C1 segment of cervical spinal cord (tissue), 14 donors: ENCODE measurements at regions not wholly inside any gene's neighbourhood (a gene's known extent, or its start where the extent isn't known, plus 50 kb on each side); places are given as distances from the start of the nearest gene placed in this dataset.
"Not testable (repeated sequence)": the region's sequence is repeated elsewhere in the genome, so short reads cannot be mapped to it uniquely, and the experiment has no call there.

Experiments used
- DNase-seq, 14 donors: peaks; one replicate each; lab custom pipeline; 2025; lab: John Stamatoyannopoulos, UW

GRCh38 chr18:42458226-42458625, 503.2 kb downstream of the PIK3C3 start:
- no peak for DNase-seq

- DNase-seq, result no peak
These were observed 504.8 kb downstream of the PIK3C3 start for GRCh38 chr18:42459873-42460272.

- no peak for DNase-seq
These were observed 516.9 kb downstream of the PIK3C3 start for GRCh38 chr18:42471885-42472284.

GRCh38 chr18:42473611-42474010, 518.6 kb downstream of the PIK3C3 start:
- DNase-seq, result no peak

- DNase-seq, result no peak
These were observed 519.5 kb downstream of the PIK3C3 start for GRCh38 chr18:42474577-42474976.

GRCh38 chr18:42475157-42475556, 520.1 kb downstream of the PIK3C3 start:
- DNase-seq, result no peak

GRCh38 chr18:42477267-42477666, 522.2 kb downstream of the PIK3C3 start:
- DNase-seq, result no peak

GRCh38 chr18:42480441-42480840, 525.4 kb downstream of the PIK3C3 start:
- no peak for DNase-seq

- DNase-seq, result no peak
These were observed 529.6 kb downstream of the PIK3C3 start for GRCh38 chr18:42484648-42485047.

GRCh38 chr18:42486271-42486670, 531.2 kb downstream of the PIK3C3 start:
- no peak for DNase-seq

GRCh38 chr18:42508683-42509296, 553.8 kb downstream of the PIK3C3 start:
- no peak for DNase-seq

- no peak for DNase-seq
These were observed 554.8 kb downstream of the PIK3C3 start for GRCh38 chr18:42509750-42510415.

GRCh38 chr18:42510540-42510939, 555.5 kb downstream of the PIK3C3 start:
- DNase-seq, result no peak

- DNase-seq, result no peak
These were observed 558.4 kb downstream of the PIK3C3 start for GRCh38 chr18:42513441-42513840.

- no peak for DNase-seq
These were observed 559.5 kb downstream of the PIK3C3 start for GRCh38 chr18:42514512-42514911.

- DNase-seq, result no peak
These were observed 562.9 kb downstream of the PIK3C3 start for GRCh38 chr18:42517896-42518295.

- DNase-seq, result not testable (repeated sequence)
These were observed 563.3 kb downstream of the PIK3C3 start for GRCh38 chr18:42518331-42518730.

- DNase-seq, result no peak
These were observed 565.1 kb downstream of the PIK3C3 start for GRCh38 chr18:42520138-42520537.

- DNase-seq, result no peak
These were observed 570.9 kb downstream of the PIK3C3 start for GRCh38 chr18:42525905-42526304.

- DNase-seq, result no peak
These were observed 572.7 kb downstream of the PIK3C3 start for GRCh38 chr18:42527766-42528165.

- no peak for DNase-seq
These were observed 575.2 kb downstream of the PIK3C3 start for GRCh38 chr18:42530276-42530675.

- DNase-seq, result no peak
These were observed 577.1 kb downstream of the PIK3C3 start for GRCh38 chr18:42532119-42532518.

GRCh38 chr18:42533009-42533575, 578.1 kb downstream of the PIK3C3 start:
- no peak for DNase-seq
